ENCODE measurements at regions not wholly inside any gene's neighbourhood (a gene's known extent, or its start where the extent isn't known, plus 50 kb on each side); places are given as distances from the start of the nearest gene placed in this dataset.

- no peak for DNase-seq (ENCODE audit: low read depth)
Measured at GRCh38 chr14:65223636-65224035, 121.3 kb upstream of the MAX start.

GRCh38 chr14:65224799-65225198 is 122.5 kb upstream of the MAX start:
- peak; percentile 76 for DNase-seq (ENCODE audit: low read depth)

- DNase-seq (ENCODE audit: low read depth) = no peak
Measured at GRCh38 chr14:65225299-65226159, 123.2 kb upstream of the MAX start.

- DNase-seq (ENCODE audit: low read depth) = peak; percentile 46
Measured at GRCh38 chr14:65226824-65227604, 124.7 kb upstream of the MAX start.

- no peak for DNase-seq (ENCODE audit: low read depth)
Measured at GRCh38 chr14:65228436-65228835, 126.1 kb upstream of the MAX start.

GRCh38 chr14:65228956-65229747 is 126.8 kb upstream of the MAX start:
- no peak for DNase-seq (ENCODE audit: low read depth)

GRCh38 chr14:65229748-65230728 is 127.7 kb upstream of the MAX start:
- DNase-seq (ENCODE audit: low read depth) = peak; percentile 45

GRCh38 chr14:65231286-65231980 is 129.1 kb upstream of the MAX start:
- no peak for DNase-seq (ENCODE audit: low read depth)

GRCh38 chr14:65234752-65235361 is 132.5 kb upstream of the MAX start:
- DNase-seq (ENCODE audit: low read depth) = no peak

- peak; percentile 68 for DNase-seq (ENCODE audit: low read depth)
Measured at GRCh38 chr14:65237023-65237814, 134.9 kb upstream of the MAX start.

GRCh38 chr14:65237941-65238340 is 135.6 kb upstream of the MAX start:
- DNase-seq (ENCODE audit: low read depth) = no peak

- DNase-seq (ENCODE audit: low read depth) = peak; percentile 89
Measured at GRCh38 chr14:65238456-65238855, 136.1 kb upstream of the MAX start.

GRCh38 chr14:65239143-65239937 is 137.0 kb upstream of the MAX start:
- peak; percentile 71 for DNase-seq (ENCODE audit: low read depth)

- DNase-seq (ENCODE audit: low read depth) = no peak
Measured at GRCh38 chr14:65239938-65240296, 137.6 kb upstream of the MAX start.

- DNase-seq (ENCODE audit: low read depth) = no peak
Measured at GRCh38 chr14:65241125-65241752, 138.9 kb upstream of the MAX start.

- DNase-seq (ENCODE audit: low read depth) = no peak
Measured at GRCh38 chr14:65242732-65243134, 140.4 kb upstream of the MAX start.

GRCh38 chr14:65243766-65244442 is 141.6 kb upstream of the MAX start:
- DNase-seq (ENCODE audit: low read depth) = no peak

Data from LHCN-M2 (cell line).